Activated CD8-positive, alpha-beta memory T cell treated with anti-CD3 and anti-CD28 coated beads for 4 hours (primary cell): ENCODE measurements at regions not wholly inside any gene's neighbourhood (a gene's known extent, or its start where the extent isn't known, plus 50 kb on each side); places are given as distances from the start of the nearest gene placed in this dataset.
"Not testable (repeated sequence)": the region's sequence is repeated elsewhere in the genome, so short reads cannot be mapped to it uniquely, and the experiment has no call there.

ENCODE experiments used
- DNase-seq, 2 donors: peaks; one replicate each; pipeline ENCODE4 v3.0.0-alpha.2; 2020; ENCODE audit warnings: low read depth in 2 of 2

DNA sequence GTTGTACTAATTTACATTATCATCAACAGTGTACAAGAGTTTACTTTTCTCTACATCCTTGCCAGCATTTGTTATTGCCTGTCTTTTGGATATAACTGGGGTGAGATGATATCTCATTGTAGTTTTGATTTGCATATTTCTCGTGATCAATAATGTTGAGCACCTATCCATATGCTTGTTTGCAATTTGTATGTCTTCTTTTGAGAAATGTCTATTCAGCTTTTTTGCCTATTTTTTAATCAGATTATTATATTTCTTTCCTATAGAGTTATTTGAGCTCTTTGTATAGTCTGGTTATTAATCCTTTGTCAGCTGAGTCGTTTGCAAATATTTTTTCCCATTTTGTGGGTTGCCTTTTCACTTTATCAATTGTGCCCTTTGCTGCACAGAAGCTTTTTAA is 540.8 kb upstream of the SGO1 start:
- no peak for DNase-seq

DNA sequence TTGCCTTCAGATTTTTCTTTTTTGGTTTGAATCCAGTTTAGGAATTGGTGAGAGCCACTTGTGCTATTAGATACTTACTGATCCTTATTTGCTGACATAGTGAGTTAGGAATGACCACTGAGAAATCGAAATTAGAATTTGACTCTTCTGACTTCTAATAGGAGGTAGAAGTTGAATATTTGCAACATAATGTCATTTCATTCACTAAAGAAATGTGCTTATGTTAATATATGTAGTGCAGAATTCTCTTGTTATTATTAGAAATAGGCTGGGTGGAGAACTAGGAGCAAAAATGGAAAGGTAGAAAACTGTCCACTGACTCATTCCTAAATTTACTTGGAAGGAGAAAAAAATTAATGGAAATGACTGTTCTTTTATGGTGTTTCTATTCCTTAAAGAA is 538.2 kb upstream of the SGO1 start:
- DNase-seq: no peak

DNA sequence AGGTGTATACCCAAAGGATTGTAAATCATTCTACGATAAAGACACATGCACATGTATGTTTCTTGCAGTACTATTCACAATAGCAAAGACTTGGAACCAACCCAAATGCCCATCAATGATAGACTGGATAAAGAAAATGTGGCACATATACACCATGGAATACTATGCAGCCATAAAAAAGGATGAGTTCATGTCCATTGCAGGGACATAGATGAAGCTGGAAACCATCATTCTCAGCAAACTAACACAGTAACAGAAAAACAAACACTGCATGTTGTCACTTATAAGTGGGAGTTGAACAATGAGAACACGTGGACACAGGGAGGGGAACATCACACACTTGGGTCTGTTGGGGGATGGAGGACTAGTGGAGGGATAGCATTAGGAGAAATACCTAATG is 530.4 kb upstream of the SGO1 start:
- not testable (repeated sequence) for DNase-seq

DNA sequence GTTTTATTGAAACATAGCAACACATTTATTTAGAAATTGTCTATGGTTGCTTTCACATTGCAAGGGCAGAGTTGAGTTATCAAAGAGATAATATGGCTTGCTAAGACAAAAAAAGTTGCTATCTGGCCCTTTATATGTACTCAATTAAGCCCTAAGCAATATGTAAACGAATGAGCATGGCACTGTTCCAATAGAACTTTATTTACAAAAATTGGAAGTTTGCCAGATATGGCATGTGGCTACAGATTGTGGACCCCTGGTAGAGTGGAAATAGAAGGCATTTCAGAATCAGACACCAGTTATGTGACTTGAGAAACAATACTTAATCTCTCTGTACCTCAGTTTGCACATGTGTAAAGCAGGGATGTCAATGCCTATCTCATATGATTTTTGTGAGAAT is 515.6 kb upstream of the SGO1 start:
- no peak for DNase-seq

DNA sequence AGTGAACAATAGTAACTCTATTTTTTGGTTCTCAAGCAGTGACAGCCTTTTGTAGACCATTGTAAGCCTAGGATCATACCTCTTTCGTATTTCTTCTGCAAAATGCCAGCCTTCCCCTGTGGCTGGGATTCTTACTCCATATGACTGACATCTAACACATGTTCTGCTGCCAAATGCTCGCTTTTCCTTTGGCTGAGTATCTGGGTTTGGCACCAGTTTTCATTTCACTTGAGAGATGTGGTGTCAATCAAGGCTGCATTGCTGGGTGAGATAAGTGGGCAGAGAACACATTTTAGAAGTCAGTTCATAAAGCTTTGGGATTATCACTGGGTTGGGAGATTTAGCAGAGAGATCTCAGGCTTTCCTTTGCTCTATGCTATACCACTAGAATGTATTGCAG is 514.7 kb upstream of the SGO1 start:
- no peak for DNase-seq

DNA sequence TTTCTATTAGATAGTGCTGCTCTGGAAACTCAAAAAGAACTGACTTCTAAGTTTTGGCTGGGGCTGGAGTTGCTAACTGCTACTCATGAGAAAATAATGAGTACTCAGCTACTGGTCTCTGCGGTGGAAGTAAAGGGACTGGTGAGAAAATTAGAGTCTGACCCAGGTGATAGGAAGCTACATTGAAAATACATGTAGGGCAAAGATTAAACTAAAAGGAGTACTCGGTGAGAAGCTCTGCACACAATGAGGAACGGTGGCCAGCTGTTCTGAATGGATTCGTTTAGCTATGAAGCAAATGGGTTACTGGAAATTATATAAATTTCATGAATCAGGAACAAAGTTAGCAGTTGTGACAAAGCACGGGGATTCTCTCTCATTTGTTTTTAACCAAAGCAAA is 512.9 kb upstream of the SGO1 start:
- DNase-seq: no peak

DNA sequence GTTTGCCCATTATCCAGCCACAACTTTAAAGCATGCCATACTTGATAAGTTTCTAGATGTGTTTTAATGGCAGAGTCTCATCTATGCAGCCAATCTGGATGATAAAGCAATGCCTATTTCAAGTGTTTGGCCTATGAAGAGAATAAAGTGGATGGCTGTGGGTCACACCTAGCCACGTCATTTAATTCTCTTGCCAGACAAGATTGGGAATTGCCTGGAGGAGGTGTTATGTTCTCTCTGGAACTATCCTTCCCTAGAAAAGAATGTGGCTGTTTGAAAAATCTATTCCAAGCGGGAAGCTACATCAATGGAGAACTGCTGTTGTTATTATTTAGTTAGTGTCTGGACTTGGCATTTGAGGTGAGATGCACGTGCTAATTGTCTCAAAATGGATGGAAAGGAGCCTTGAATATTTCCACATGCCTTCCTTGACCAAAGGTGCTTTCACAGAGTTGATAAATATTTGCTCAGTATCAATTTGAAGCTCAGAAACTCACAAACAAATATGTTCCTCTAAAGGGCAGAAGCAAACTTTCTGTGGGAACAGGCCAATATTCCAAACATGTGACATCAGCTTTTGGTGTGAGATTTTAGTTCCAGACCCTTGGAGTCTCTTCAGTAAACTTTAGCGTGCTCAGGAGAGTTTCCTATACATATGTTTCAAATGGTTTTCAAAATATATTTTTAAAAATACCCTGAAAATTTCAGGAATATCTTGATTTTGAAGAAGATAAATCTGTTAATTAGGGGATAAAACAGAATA is 510.6 kb upstream of the SGO1 start:
- no peak for DNase-seq

DNA sequence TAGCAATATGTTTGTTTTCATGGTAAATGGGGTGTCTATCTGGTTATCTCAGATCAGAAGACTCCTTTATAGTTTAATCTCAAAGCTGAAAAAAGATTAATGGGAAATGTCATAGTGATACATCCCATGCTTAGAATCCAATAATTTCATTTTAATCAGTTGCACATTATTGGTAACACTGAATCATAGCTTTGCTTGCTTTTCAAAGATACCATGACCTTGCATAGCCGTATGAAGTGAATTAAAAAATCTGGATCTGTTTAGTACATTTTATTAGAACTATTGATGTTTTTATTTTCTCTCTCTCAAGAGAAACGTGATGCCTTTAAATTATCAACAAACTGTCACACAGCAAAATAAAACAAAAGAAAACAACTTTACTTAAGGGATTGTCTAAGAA is 506.7 kb upstream of the SGO1 start:
- DNase-seq: no peak

DNA sequence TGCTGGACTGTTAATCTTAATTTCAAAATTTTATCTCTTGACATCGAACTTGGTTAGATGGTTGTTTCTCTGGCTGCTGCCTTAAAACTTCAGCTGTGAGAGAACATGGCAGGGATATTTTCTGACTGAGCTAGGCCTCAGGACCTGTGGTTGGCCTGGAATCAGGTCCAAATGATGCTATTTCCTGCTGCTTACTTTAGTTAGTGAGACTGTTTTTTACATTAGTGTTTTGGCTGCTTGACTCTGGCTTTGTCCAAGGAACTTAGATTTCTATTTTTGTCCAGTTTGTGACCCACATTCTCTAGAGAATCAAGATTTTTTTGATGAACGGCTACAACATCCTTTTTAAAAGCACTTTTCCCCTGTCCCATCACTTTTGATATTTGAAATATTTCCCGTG is 497.9 kb upstream of the SGO1 start:
- DNase-seq: no peak

DNA sequence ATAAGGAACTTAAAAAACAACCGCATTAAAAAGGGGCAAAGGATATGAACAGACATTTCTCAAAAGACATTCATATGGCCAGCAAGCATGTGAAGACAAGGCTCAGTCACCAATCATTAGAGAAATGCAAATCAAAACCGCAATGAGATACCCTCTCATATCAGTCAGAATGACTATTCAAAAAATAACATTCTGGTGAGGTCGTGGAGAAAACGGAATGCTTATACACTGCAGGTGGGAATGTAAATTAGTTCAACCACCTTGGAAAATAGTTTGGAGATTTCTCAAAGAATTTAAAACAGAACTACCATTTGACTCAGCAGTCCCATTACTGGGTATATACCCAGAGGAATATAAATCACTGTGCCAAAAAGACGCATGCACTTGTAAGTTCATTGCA is 496.6 kb upstream of the SGO1 start:
- DNase-seq: no peak

DNA sequence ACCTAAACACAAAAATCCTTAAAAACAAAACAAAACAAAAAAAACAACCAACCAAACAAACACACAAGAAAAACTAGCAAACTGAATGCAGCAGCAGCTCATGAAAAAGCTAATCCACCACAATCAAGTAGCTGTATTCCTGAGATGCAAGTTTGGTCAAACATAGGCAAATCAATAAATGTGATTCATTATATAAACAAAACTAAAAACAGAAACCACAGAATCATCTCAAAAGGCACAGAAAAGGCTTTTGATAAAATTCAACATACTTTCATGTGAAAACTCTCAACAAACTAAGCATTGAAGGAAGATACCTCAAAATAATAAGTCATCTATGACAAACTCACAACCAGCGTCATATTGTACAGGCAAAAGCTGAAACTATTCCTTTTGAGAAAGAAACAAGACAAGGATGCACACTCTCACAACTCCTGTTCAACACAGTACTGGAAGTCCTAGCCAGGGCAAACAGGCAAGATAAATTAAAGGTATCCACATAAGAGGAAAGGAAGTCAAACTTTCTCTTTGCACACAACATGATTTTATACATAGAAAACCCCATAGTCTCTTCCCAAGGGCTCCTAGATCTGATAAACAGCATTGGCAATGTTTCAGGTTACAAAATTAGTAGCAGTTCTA is 495.1 kb upstream of the SGO1 start:
- no peak for DNase-seq

DNA sequence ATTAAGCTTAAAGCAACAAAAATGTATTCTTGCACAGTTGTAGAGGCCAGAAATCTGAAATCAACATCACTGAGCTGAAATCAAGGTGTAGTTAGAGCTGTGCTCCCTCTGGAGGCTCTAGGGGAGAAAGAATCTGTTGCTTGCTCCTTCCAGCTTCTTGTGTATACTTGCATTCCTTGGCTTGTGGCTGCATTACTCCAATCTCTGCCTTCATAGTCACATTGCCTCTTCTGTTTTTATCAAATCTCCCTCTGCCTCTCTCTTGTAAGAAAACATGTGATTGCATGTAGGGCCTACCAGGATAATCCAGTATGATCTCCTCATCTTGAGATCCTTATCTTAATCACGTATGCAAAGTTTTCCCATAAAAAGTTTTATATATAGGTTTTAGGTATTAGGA is 487.9 kb upstream of the SGO1 start:
- no peak for DNase-seq

DNA sequence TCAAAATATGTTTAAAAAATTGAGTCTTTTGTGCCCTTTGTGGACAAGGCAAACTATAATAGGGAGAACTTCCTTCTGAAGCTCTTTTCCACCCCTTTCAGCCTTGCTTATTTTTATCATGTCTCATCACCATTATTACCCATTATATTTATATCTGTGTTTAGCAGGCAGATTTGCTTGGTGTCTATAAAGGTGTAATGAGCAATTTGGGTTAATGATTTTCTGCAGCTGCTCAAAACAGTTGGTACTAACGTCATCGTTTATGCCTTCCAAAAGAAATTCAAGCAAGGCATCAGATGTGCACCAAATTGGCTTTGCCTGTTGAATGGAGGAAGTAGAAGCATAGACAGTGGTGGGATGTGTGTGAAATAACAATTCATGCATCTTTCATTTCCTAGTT is 483.7 kb upstream of the SGO1 start:
- no peak for DNase-seq

DNA sequence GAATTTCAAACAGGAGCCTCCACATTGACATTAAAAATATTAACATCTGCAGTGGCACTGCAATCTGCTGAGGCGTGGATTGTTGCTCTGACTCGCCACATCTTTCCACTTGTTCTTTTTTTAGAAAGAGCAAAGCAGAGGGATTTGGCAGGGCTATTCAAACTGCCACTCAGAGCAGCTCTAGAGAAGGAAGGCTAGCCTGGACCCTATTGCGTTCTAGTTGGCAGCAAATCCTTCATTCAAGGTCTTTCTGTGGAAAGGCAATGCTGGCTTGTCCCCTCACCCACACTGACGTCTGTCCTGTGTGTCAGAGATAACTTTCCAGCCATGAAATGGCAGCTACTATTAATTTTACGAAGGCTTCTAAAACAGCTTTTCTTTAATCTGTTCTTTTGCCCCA is 483.2 kb upstream of the SGO1 start:
- DNase-seq: no peak

DNA sequence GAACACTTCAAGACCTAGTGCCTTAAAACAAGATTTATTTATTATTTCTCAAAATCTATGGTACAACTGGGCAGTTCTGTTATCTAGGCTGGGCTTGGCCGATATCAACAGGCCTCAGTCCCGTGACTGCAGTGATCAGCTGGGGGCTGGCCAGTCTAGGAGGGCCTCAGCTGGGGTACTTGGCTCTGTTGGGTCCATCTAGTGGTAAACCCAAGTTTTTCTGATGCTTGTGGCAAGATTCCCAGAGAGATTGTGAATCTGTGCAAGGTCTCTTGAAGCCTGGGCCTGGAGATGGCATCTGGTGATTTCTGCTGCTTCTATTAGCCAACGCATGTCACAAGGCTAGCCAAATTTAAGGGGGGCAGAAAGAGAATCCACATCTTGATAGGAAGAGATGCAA is 482.4 kb upstream of the SGO1 start:
- no peak for DNase-seq

DNA sequence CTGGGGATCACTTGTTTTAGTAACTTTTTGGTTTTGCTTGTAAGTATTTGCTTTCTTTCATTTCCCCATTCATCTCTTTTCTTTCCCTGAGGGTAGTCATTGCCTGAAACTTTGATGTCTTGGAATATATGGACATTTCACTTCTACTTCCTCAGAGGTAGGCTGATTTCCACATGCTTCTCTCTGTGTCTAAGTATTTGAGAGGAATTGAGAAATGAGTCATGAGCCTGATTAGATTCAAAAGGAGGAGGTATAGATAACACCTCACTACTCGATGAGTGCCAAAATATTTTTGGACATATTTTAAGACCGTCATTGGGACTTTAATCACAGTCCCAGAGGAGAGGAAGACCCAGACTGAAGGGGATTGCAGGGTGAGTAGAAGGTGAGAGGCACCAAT is 480.1 kb upstream of the SGO1 start:
- DNase-seq: no peak

DNA sequence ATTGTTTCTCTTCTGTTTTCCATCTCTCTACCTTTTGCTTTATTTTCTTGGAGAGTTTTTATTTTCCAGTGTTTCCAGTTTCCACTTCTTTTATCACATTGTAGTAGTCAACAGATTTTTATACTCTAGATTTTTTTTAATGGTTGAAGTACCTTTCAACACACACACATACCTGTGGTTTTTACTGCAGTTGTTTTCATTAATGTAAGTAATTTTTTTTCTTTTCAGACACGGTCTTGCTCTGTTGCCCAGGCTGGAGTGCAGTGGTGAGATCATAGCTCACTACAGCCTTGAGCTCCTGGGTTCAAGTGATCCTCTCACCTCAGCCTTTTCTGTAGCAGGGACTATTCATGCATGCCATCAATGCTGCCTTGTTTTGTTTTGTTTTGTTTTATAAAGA is 472.5 kb upstream of the SGO1 start:
- no peak for DNase-seq

DNA sequence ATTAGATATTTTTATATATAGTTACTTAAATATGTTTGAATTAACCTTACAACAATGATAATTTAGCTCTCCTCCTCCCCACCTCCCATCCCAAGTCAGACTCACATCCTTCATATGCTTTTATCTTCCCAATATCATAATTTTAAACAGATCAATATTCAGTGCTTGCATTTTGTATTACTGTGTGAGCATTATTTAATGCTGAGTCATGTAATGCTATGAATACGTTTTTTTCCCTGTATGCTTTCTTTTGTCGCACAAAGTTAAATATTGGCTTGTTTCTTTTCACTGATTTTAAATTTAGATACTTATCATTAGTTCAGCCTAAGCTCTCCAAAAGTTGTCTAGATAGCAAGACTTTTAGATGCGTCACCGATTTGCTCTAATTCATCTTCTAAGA is 471.6 kb upstream of the SGO1 start:
- no peak for DNase-seq

DNA sequence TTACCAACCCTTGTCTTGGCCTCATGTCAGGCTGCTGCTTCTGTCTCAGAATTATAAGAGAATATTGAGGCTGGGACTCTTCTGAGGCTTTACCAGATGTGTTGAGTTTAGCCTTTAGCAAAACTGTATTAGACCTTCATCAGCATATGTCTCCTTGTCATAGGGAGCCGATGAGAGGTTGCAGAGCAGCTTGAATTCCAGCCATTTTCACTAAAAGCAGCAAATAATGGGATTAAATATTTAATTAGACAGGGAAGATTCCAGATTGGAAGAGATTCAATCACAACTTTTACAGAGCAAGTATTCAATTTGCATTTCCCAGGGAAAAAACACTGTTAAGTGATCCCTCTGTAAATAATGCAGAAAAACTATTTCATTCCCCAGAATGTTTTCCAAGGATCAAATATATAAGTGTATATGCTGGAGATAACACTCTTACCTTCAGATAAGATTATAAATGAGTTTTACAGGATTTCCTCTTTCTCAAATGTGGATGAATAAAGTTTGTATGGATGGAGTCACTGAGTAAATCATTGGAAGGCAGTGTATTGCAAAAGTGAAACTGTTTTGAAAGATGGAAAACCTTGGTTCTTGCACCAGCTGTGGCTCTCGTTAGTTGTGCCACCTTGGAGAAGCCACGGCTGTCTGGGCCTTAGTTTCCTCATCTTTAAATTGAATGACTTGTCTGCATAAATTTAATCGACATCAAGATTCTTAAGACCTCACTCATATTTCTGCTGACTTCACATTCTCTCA is 466.4 kb upstream of the SGO1 start:
- no peak for DNase-seq

DNA sequence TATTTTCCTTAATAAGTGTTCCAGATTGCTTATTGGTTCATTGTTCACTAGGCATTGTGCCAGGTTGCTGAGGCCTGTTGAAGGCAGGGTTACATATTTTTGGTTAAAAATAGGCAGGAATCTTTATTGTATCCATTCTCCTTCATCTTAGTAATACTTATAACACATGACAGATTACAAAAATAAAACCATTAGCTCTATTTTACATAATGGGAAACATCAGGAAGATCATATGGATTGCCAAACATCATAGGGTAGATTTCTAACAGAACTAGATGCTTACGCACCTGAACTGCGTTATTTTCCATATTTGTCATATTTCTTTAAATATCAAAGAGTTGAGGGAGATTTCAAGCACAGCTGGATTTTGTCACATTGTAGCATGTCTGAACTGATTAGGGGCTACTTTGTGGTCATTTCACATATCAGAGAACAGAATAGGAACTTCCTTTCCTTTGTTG is 462.9 kb upstream of the SGO1 start:
- no peak for DNase-seq

DNA sequence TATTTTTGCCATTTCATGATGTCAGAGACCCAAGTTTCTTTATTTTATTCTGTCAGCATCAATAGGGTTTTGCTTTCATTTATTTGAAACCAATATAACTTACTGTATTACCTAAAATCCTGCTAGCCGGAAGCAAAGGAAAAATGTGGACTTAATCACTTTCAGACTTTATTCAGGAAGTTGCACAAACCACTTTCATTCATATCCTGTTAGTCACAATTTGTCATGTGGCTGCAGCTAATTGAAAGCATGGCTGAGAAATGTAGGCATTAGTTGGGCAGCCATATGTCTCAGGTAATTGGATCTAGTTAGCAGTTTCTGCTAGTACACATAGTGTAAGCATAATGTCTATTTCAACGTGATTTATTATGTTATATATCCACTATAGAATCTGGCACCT is 462.3 kb upstream of the SGO1 start:
- DNase-seq: no peak

DNA sequence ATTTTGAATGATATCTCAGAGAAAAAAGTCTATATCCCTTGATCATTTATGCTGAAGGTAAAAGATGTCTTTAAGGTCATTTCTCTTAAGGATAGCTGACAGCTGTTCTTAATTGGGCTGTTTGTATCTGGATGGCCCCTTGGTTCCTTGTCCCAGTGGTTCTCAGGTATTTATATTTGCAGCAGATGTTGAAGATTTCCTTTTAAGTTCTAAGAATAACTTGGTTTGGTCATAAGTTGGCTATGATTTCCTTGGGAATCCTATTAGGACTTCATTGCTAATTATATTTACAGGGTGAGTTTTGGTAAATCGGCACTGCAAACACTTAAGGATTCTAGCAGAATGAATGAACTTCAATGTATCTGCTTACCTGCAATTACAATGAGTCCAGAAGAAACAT is 460.4 kb upstream of the SGO1 start:
- DNase-seq: no peak

DNA sequence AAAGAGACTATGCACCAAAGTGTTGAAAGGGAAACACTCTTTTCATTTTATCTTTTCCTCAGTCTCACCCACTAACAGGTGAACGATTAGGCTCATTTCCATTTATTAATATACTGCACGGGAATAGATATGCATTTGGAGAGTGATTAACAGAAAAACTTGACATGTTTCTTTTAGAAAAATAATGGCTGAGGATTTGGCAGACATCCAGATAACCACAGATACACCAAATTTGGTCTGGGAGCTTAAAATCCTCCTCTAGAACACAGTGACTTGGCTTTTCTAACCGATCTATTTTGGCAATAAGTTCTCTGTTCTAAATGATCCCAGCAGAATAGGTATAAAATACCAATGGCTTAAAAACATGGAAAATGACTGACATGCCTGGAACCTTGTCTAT is 459.3 kb upstream of the SGO1 start:
- DNase-seq: no peak
